ENCODE measurements at regions not wholly inside any gene's neighbourhood (a gene's known extent, or its start where the extent isn't known, plus 50 kb on each side); places are given as distances from the start of the nearest gene placed in this dataset.

GRCh38 chrY:15404551-15404950, 880.2 kb downstream of the NLGN4Y start:
- DNase-seq: no peak

- DNase-seq: no peak
Observed at GRCh38 chrY:15415165-15415564, 890.8 kb downstream of the NLGN4Y start.

GRCh38 chrY:15418613-15419012, 894.3 kb downstream of the NLGN4Y start:
- no peak for DNase-seq

GRCh38 chrY:15424665-15425132, 900.4 kb downstream of the NLGN4Y start:
- peak; percentile 55 for DNase-seq

- no peak for DNase-seq
Observed at GRCh38 chrY:15440021-15440695, 915.8 kb downstream of the NLGN4Y start.

GRCh38 chrY:15440696-15441408, 916.5 kb downstream of the NLGN4Y start:
- DNase-seq: no peak

- DNase-seq: no peak
Observed at GRCh38 chrY:15441878-15442277, 917.5 kb downstream of the NLGN4Y start.

- no peak for DNase-seq
Observed at GRCh38 chrY:15445871-15446270, 921.5 kb downstream of the NLGN4Y start.

- no peak for DNase-seq
Observed at GRCh38 chrY:15446861-15447260, 922.5 kb downstream of the NLGN4Y start.

GRCh38 chrY:15447959-15448358, 923.6 kb downstream of the NLGN4Y start:
- DNase-seq: no peak

- no peak for DNase-seq
Observed at GRCh38 chrY:15455133-15455937, 931.0 kb downstream of the NLGN4Y start.

- DNase-seq: peak; percentile 69
Observed at GRCh38 chrY:15455980-15456469, 931.7 kb downstream of the NLGN4Y start.

GRCh38 chrY:15456491-15456890, 932.2 kb downstream of the NLGN4Y start:
- no peak for DNase-seq

GRCh38 chrY:15457682-15458081, 933.4 kb downstream of the NLGN4Y start:
- DNase-seq: no peak

- no peak for DNase-seq
Observed at GRCh38 chrY:15458426-15458825, 934.1 kb downstream of the NLGN4Y start.

GRCh38 chrY:15465880-15466279, 941.6 kb downstream of the NLGN4Y start:
- DNase-seq: no peak

GRCh38 chrY:15466891-15467290, 942.6 kb downstream of the NLGN4Y start:
- DNase-seq: no peak

GRCh38 chrY:15468091-15468490, 943.8 kb downstream of the NLGN4Y start:
- no peak for DNase-seq

GRCh38 chrY:15471371-15471770, 947.0 kb downstream of the NLGN4Y start:
- no peak for DNase-seq

- DNase-seq: no peak
Observed at GRCh38 chrY:15478348-15478963, 954.1 kb downstream of the NLGN4Y start.

GRCh38 chrY:15500536-15500935, 976.2 kb downstream of the NLGN4Y start:
- no peak for DNase-seq

GRCh38 chrY:15501181-15501580, 976.9 kb downstream of the NLGN4Y start:
- no peak for DNase-seq

Measured in right kidney (tissue), 1 donor.